ENCODE measurements at regions not wholly inside any gene's neighbourhood (a gene's known extent, or its start where the extent isn't known, plus 50 kb on each side); places are given as distances from the start of the nearest gene placed in this dataset.
"Not testable (repeated sequence)": the region's sequence is repeated elsewhere in the genome, so short reads cannot be mapped to it uniquely, and the experiment has no call there.

- no peak overlapping the region for H3K4me3 ChIP-seq (ENCODE audit: low read depth, low read length)
- H3K36me3 ChIP-seq, result no peaks in the 10 kb centered on the region
- TF ChIP-seq, protein P1, sequence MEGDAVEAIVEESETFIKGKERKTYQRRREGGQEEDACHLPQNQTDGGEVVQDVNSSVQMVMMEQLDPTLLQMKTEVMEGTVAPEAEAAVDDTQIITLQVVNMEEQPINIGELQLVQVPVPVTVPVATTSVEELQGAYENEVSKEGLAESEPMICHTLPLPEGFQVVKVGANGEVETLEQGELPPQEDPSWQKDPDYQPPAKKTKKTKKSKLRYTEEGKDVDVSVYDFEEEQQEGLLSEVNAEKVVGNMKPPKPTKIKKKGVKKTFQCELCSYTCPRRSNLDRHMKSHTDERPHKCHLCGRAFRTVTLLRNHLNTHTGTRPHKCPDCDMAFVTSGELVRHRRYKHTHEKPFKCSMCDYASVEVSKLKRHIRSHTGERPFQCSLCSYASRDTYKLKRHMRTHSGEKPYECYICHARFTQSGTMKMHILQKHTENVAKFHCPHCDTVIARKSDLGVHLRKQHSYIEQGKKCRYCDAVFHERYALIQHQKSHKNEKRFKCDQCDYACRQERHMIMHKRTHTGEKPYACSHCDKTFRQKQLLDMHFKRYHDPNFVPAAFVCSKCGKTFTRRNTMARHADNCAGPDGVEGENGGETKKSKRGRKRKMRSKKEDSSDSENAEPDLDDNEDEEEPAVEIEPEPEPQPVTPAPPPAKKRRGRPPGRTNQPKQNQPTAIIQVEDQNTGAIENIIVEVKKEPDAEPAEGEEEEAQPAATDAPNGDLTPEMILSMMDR (IDR thresholded peaks at IDR 0.05; ENCODE audit: low read depth, low read length), result no peak
- no peak overlapping the region for H3K27ac ChIP-seq
- no peaks in the 10 kb centered on the region for H3K27me3 ChIP-seq (ENCODE audit: insufficient read depth, low read depth, severe bottlenecking)
- no peaks in the 10 kb centered on the region for H3K9me3 ChIP-seq (ENCODE audit: severe bottlenecking)
- no peak for DNase-seq
Measured at GRCh38 chr6:134575221-134575620, 257.3 kb upstream of the SGK1 start.

GRCh38 chr6:134574491-134574890 is 256.6 kb upstream of the SGK1 start:
- TF ChIP-seq, protein P1 (IDR thresholded peaks at IDR 0.05; ENCODE audit: low read depth, low read length), result no peak
- DNase-seq, result no peak
- no peaks in the 10 kb centered on the region for H3K27me3 ChIP-seq (ENCODE audit: insufficient read depth, low read depth, severe bottlenecking)
- no peak overlapping the region for H3K27ac ChIP-seq
- no peaks in the 10 kb centered on the region for H3K36me3 ChIP-seq
- no peaks in the 10 kb centered on the region for H3K9me3 ChIP-seq (ENCODE audit: severe bottlenecking)
- no peak overlapping the region for H3K4me3 ChIP-seq (ENCODE audit: low read depth, low read length)

- H3K27me3 ChIP-seq (ENCODE audit: insufficient read depth, low read depth, severe bottlenecking); H3K9me3 ChIP-seq (ENCODE audit: severe bottlenecking); H3K4me3 ChIP-seq (ENCODE audit: low read depth, low read length); DNase-seq; H3K36me3 ChIP-seq; H3K27ac ChIP-seq: not testable (repeated sequence)
Measured at GRCh38 chr6:134569996-134570395, 252.1 kb upstream of the SGK1 start.

- Histone ChIP-seq H3K4me3 (ENCODE audit: low read depth, low read length) (no peak overlapping the region), H3K27me3 (ENCODE audit: insufficient read depth, low read depth, severe bottlenecking) (no peaks in the 10 kb centered on the region), H3K27ac (no peak overlapping the region), H3K36me3 (no peaks in the 10 kb centered on the region), H3K9me3 (ENCODE audit: severe bottlenecking) (peaks cover 2% of the 10 kb centered on the region)
- TF ChIP-seq, protein P1 (IDR thresholded peaks at IDR 0.05; ENCODE audit: low read depth, low read length), result no peak
- DNase-seq, result no peak
Measured at GRCh38 chr6:134564705-134565104, 246.8 kb upstream of the SGK1 start.

GRCh38 chr6:134560019-134560418 is 242.1 kb upstream of the SGK1 start:
- H3K9me3 ChIP-seq (ENCODE audit: severe bottlenecking), result no peaks in the 10 kb centered on the region
- no peaks in the 10 kb centered on the region for H3K36me3 ChIP-seq
- H3K27me3 ChIP-seq (ENCODE audit: insufficient read depth, low read depth, severe bottlenecking), result no peaks in the 10 kb centered on the region
- H3K4me3 ChIP-seq (ENCODE audit: low read depth, low read length), result no peak overlapping the region
- H3K27ac ChIP-seq, result no peak overlapping the region
- no peak for DNase-seq
- TF ChIP-seq, protein P1 (IDR thresholded peaks at IDR 0.05; ENCODE audit: low read depth, low read length), result no peak

DNA sequence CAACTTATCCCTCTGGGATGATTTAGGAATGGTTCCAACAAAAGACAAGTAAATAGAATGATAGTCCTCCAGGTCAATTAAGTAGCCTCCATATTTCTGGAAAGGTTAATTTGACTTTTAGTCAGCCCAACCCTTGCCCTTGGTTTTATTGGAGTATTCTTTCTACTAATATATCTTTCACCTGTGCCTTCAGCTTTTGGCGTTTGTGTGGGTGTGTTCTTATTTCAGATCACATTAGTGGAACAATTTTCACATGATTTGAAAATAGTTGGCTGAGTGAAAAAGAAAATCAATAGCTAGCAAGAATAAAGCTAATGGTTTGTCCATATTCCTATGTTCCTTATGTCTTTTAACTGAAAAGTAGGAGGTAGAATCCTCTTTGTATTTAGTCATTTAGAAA is 239.6 kb upstream of the SGK1 start:
- TF ChIP-seq, protein P1 (IDR thresholded peaks at IDR 0.05; ENCODE audit: low read depth, low read length), result no peak
- Histone ChIP-seq H3K27ac (no peak overlapping the region), H3K27me3 (ENCODE audit: insufficient read depth, low read depth, severe bottlenecking) (no peaks in the 10 kb centered on the region), H3K36me3 (no peaks in the 10 kb centered on the region), H3K9me3 (ENCODE audit: severe bottlenecking) (no peaks in the 10 kb centered on the region), H3K4me3 (ENCODE audit: low read depth, low read length) (no peak overlapping the region)
- DNase-seq, result no peak

Measured in WERI-Rb-1 (cell line).